GM21381 (cell line): ENCODE measurements at regions not wholly inside any gene's neighbourhood (a gene's known extent, or its start where the extent isn't known, plus 50 kb on each side); places are given as distances from the start of the nearest gene placed in this dataset.
"Not testable (repeated sequence)": the region's sequence is repeated elsewhere in the genome, so short reads cannot be mapped to it uniquely, and the experiment has no call there.

Source experiments
- ATAC-seq: cut with Tn5 transposase; IDR thresholded peaks from one replicate; pipeline ENCODE4 v1.9.1; 2021; ENCODE audit warnings: mild to moderate bottlenecking, moderate library complexity; ENCODE audit not compliant: unreplicated experiment

GRCh38 chr5:74404574-74405508 is 235.7 kb downstream of the ENC1 start:
- no peak for ATAC-seq

GRCh38 chr5:74403771-74404170 is 236.8 kb downstream of the ENC1 start:
- ATAC-seq: no peak

- no peak for ATAC-seq
Observed at GRCh38 chr5:74402553-74402952, 238.0 kb downstream of the ENC1 start.

- no peak for ATAC-seq
Observed at GRCh38 chr5:74401946-74402320, 238.6 kb downstream of the ENC1 start.

GRCh38 chr5:74401281-74401945 is 239.1 kb downstream of the ENC1 start:
- no peak for ATAC-seq

- ATAC-seq: no peak
Observed at GRCh38 chr5:74400067-74400466, 240.5 kb downstream of the ENC1 start.

- ATAC-seq: no peak
Observed at GRCh38 chr5:74396913-74397622, 243.5 kb downstream of the ENC1 start.

GRCh38 chr5:74394916-74395880 is 245.3 kb downstream of the ENC1 start:
- no peak for ATAC-seq

- no peak for ATAC-seq
Observed at GRCh38 chr5:74394528-74394915, 246.0 kb downstream of the ENC1 start.

- no peak for ATAC-seq
Observed at GRCh38 chr5:74393943-74394342, 246.6 kb downstream of the ENC1 start.

GRCh38 chr5:74392711-74393351 is 247.7 kb downstream of the ENC1 start:
- no peak for ATAC-seq

- ATAC-seq: no peak
Observed at GRCh38 chr5:74391410-74391809, 249.1 kb downstream of the ENC1 start.

GRCh38 chr5:74390822-74391221 is 249.7 kb downstream of the ENC1 start:
- ATAC-seq: no peak

GRCh38 chr5:74390306-74390637 is 250.3 kb downstream of the ENC1 start:
- ATAC-seq: no peak

GRCh38 chr5:74389531-74390305 is 250.8 kb downstream of the ENC1 start:
- no peak for ATAC-seq

- ATAC-seq: not testable (repeated sequence)
Observed at GRCh38 chr5:74388411-74388810, 252.1 kb downstream of the ENC1 start.

GRCh38 chr5:74386571-74387334 is 253.8 kb downstream of the ENC1 start:
- ATAC-seq: no peak

- no peak for ATAC-seq
Observed at GRCh38 chr5:74384851-74385250, 255.7 kb downstream of the ENC1 start.
